ENCODE measurements at regions not wholly inside any gene's neighbourhood (a gene's known extent, or its start where the extent isn't known, plus 50 kb on each side); places are given as distances from the start of the nearest gene placed in this dataset.

DNA sequence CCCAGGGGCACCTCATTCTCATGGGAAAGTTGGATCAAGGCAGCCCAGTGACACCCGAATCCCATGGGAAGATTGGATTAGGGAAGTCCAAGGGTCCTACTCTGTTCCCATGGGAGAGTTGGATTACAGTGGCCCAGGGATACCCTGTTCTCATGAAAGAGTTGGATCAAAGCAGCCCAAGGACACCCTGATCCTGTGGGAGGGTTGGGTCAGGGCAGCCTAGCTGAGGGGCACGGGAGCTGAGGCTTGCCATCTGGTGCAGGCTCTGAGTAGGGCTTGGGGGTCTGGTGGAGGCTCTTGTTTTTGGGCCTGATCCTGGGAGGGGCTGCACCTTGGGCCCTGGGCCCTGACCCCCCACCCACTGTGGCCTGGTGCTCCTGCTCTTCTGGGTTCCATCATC is 87.1 kb downstream of the ACKR3 start:
- TF ChIP-seq, protein P1, sequence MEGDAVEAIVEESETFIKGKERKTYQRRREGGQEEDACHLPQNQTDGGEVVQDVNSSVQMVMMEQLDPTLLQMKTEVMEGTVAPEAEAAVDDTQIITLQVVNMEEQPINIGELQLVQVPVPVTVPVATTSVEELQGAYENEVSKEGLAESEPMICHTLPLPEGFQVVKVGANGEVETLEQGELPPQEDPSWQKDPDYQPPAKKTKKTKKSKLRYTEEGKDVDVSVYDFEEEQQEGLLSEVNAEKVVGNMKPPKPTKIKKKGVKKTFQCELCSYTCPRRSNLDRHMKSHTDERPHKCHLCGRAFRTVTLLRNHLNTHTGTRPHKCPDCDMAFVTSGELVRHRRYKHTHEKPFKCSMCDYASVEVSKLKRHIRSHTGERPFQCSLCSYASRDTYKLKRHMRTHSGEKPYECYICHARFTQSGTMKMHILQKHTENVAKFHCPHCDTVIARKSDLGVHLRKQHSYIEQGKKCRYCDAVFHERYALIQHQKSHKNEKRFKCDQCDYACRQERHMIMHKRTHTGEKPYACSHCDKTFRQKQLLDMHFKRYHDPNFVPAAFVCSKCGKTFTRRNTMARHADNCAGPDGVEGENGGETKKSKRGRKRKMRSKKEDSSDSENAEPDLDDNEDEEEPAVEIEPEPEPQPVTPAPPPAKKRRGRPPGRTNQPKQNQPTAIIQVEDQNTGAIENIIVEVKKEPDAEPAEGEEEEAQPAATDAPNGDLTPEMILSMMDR (IDR thresholded peaks at IDR 0.05), result no peak
- TF ChIP-seq EP300 (IDR thresholded peaks at IDR 0.05), result no peak
- no peak for TF ChIP-seq POLR2A (IDR thresholded peaks at IDR 0.05)
